ENCODE measurements at regions not wholly inside any gene's neighbourhood (a gene's known extent, or its start where the extent isn't known, plus 50 kb on each side); places are given as distances from the start of the nearest gene placed in this dataset.

- Histone ChIP-seq H3K79me2 (replicated peaks; ENCODE audit: insufficient read depth) (no peaks in the 10 kb centered on the region), H3F3A (replicated peaks; ENCODE audit: low read depth) (no peaks in the 10 kb centered on the region), H3K27me3 (ENCODE audit: insufficient read depth) (no peaks in the 10 kb centered on the region), H3K4me2 (no peak overlapping the region), H3K36me3 (ENCODE audit: insufficient read depth) (no peaks in the 10 kb centered on the region), H2AFZ (no peak overlapping the region), H3K4me1 (ENCODE audit: insufficient read depth) (no peaks in the 10 kb centered on the region), H4K20me1 (replicated peaks; ENCODE audit: insufficient read depth) (no peaks in the 10 kb centered on the region), H3K4me3 (no peak overlapping the region), H3K9me2 (ENCODE audit: insufficient read depth) (0 out of 2 replicates have a peak, but pooled peaks cover 8% of the 10 kb centered on the region), H3K27ac (ENCODE audit: low read depth) (no peak overlapping the region)
- H3K27me3 Mint-ChIP-seq (ENCODE audit: insufficient read depth, low read depth, poor library complexity): no peaks in the 10 kb centered on the region
- no peaks in the 10 kb centered on the region for H3K4me1 Mint-ChIP-seq
- peaks cover 4% of the 10 kb centered on the region; the same call in 1 of the 3 replicates for H3K36me3 Mint-ChIP-seq (ENCODE audit: low read depth)
- peaks cover 17% of the 10 kb centered on the region for H3K9me3 Mint-ChIP-seq
- TF ChIP-seq ZNF462 (CRISPR knock-in tag; IDR thresholded peaks at IDR 0.05) (no peak), NANOG (IDR thresholded peaks at IDR 0.05; ENCODE audit: borderline replicate concordance) (no peak), POLR2AphosphoS5 (IDR thresholded peaks at IDR 0.05; ENCODE audit: low read depth) (no peak), ZNF331 (CRISPR knock-in tag; IDR thresholded peaks at IDR 0.05; ENCODE audit: low read depth) (no peak), STAT1 (IDR thresholded peaks at IDR 0.05; ENCODE audit: unreplicated experiment) (no peak), EZH2 (IDR thresholded peaks at IDR 0.05; ENCODE audit: low read depth, unreplicated experiment) (no peak), CTCF (conservative IDR thresholded peaks at IDR 0.05; ENCODE audit: low read depth in 2 of 2) (no peak), REST (IDR thresholded peaks at IDR 0.05; ENCODE audit: unreplicated experiment) (no peak), ZNF114 (CRISPR knock-in tag; IDR thresholded peaks at IDR 0.05) (no peak), CREB1 (CRISPR knock-in tag; IDR thresholded peaks at IDR 0.05; ENCODE audit: low read depth) (no peak)
- no peak overlapping the region for H3K27ac Mint-ChIP-seq
- DNase-seq (ENCODE audit: low spot score) (no peak), ATAC-seq (no peak)
- H3K4me3 Mint-ChIP-seq: no peak overlapping the region
Observed at GRCh38 chr13:74816737-74817136, 665.2 kb downstream of the TBC1D4 start.
